Lung microvascular endothelial cell (primary cell): ENCODE measurements at regions not wholly inside any gene's neighbourhood (a gene's known extent, or its start where the extent isn't known, plus 50 kb on each side); places are given as distances from the start of the nearest gene placed in this dataset.
"Not testable (repeated sequence)": the region's sequence is repeated elsewhere in the genome, so short reads cannot be mapped to it uniquely, and the experiment has no call there.

ENCODE experiments used
- DNase-seq, 2 donors: peaks; one replicate each; pipeline versions ENCODE4 v3.0.0 to v3.0.0-alpha.2; 2010; ENCODE audit warnings: low read depth in 2 of 2

DNA sequence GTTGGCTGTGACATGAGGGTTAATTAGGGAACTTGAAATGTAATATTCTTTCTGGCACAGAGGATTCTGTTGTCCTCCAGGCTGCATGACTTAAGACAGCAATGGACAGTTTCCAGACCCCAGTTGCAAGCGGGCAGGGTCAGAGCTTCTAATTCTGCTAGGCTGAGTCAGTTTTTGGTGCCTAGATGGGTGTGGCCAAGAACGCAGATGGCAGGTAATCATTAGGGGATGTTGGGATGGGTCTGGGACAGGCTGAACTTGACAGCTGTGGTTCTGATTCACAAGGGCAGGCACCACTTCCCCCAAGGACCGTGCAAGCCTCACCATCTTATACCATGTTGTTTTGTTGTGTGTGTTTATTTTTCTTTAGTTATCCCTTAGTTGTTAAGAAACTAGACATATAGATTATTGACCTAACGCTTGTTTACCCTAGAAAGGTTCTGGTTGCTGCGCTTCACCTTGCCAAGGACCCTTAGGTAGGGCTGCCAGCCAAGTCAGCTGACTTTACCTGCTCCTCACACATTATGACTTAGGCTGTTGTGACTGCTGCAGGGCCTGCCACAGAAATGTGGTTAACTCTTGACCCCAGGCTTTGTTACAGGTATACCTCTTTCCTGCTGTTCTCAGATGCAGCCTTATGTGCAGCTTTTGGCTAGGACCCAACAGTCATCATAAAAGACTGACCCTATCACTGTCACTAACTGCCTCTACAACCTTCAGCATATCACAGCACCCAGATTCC is 117.7 kb upstream of the KLF12 start:
- DNase-seq: no peak

DNA sequence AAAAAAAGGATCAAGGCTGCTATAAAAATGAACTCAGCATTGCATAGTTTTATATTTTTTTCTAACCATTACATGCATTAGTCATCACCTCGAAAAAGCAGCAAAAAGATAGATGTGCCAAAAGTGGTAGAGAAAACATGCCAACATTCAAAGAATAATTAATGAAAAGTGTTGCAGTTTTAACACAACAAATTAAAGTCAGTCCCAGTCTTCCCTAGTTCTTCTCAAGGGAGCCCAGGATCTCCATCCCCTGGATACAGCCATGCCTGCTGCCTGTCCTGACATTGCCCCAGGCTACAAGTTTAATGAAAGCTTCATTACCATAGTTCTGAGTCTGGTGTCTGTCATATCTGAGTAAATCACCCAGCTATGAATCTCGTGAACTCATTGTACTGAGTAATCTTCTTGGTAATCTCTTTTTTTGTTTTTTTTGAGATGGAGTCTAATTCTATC is 116.6 kb upstream of the KLF12 start:
- no peak for DNase-seq

DNA sequence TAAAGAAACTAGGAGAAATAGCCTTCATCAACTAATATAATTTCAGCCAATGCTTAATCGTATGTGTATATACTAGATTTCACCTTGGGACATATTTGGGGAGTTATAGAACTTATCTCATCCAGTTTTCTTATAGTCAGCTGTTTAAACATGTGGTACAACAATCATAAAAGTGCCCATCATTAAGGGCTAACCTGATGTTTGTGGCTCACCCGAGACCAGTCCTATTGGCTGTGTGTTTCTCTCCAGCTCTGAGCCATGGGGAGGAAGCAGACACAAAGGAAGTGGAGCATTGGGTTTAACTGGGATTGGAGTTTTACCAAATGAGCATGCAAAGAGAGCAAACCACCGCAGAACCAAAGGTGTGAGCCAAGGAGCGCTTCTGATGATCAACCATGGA is 114.3 kb upstream of the KLF12 start:
- DNase-seq: no peak

GRCh38 chr13:74246487-74246886 is 112.3 kb upstream of the KLF12 start:
- no peak for DNase-seq

GRCh38 chr13:74243637-74244526 is 109.7 kb upstream of the KLF12 start:
- peak in 1 of 2 donors; percentile 41 for DNase-seq

- not testable (repeated sequence) for DNase-seq
These were observed 107.1 kb upstream of the KLF12 start for GRCh38 chr13:74241343-74241742.

DNA sequence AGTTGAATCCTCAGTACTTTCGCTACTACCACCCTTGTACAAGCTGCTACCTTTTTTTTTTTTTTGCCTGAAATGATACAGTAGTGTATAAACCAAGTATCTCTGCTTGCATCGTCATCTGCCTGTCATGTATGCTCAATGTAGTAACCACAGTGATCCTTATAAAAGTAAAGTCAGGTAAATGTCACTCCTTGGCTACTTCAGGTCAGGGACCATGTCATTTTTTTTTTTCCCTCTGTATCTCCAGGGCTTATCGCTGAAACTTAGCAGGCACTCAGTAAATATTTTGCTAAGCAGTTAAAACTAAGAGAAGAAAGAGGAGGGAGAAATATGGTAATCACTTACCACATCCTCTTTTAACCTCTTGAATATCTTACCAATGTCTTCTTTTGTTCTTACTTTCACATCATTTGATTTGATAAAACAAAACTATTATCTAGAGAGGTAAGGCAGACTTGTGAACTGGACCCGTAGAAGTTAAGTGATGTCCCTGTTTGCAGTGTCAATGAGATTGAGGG is 96.8 kb upstream of the KLF12 start:
- DNase-seq: no peak

DNA sequence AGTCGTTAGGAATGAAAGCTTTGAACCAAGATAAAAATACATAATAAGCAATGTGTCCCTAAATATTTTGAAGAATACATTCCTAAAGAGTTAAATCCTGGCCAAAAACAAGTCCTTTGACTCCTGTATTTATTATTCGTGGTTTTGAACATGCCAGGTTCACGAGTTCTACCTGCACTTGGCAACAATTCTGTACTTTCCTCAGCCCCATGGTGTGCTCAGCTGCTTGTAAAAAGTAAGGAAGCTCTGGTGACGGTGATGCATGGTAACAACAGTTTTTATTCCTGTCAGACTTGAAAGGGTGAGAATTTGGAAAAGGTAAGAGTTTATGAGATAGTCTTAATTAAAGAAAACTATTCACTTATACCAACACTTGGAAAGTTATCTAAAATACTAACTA is 95.0 kb upstream of the KLF12 start:
- no peak for DNase-seq

DNA sequence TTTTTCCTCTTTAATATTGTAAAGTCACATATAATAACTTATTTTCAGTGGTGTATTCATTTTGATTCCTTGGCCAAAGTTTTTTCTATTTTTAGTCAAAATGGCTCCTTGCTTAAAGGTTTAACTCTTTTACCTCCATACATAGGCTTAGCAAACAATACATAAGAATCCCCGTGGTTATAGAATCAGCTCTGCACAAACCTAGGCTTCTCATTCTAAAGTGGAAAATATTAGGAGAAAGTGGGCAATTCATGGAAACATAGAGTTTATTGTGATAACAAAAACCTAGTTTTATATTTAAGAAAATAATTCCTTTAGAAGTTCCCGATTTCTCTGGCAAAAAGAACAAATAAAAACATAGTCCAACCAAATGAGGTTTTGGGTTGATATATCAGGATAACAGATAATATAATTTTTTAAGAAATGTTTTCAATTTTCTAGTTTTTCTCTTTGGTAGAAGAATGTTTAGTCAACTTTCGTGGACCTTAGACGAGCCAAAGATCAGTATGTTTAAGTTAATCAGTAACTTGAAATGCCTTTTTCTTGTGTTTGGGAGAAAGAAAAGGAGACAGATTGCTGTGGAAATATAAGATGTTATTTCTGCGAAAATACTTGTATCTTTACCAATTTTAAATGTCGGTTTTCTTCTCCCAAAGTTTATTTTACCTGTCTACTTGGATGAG is 93.4 kb upstream of the KLF12 start:
- no peak for DNase-seq

- no peak for DNase-seq
These were observed 92.7 kb upstream of the KLF12 start for GRCh38 chr13:74226791-74227475.

GRCh38 chr13:74221752-74222151 is 87.5 kb upstream of the KLF12 start:
- DNase-seq: no peak

DNA sequence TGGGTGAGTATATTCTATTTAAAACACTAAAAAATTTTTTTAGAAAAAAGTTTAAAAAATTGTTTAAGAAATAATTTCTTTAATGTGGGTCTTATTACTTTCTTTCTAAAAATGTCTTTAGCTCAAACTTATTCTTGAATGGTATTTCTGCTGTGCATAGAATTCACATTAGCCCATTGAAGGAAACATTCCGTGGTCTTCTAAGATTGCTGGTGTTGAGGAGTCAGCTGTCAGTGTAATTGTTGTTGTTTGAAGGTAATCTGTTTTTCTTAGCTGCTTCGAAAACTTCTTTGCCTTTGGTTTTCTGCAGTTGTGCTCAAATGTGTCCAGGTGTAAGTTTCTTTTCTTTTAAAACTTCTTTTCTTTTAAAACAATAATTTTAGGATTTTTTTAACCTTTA is 85.4 kb upstream of the KLF12 start:
- no peak for DNase-seq

- DNase-seq: no peak
These were observed 84.1 kb upstream of the KLF12 start for GRCh38 chr13:74218291-74218690.

DNA sequence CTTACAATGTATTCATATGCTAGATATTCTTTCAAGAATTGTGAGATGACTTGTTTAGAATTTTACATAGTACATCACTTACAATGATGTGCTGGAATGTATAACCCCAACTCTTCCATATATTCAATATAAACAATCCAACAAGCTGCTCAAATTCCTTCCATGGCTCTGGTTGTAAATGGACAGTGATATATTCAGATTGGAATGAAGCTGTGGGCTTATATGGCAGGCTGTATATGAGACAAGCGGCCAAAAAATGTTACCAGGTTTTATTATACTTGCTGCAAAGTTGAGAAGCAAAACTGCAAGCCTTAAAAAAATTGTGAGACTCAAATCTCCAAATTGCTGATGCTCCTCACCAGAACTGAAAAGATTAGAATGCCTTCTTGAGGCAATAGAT is 83.6 kb upstream of the KLF12 start:
- DNase-seq: no peak

DNA sequence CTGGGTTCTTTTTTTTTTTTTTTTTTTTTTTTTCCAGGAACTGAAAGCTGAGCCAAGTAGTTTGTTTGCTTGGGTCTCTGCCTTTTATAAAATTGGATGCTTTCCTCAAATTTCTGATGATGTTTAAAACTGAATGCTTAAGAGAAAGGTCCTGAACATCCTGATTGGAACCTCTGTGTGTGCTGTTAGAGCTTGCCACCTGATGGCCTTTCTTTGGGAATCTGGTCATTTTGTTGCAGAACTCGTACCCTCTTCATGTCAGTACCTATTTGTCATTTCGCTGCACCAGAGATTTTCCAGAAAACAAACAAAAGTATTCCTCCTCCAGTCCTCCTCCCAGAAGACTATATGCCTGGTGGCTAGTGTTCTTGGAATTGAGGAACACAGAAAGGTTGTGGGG is 81.2 kb upstream of the KLF12 start:
- DNase-seq: no peak

DNA sequence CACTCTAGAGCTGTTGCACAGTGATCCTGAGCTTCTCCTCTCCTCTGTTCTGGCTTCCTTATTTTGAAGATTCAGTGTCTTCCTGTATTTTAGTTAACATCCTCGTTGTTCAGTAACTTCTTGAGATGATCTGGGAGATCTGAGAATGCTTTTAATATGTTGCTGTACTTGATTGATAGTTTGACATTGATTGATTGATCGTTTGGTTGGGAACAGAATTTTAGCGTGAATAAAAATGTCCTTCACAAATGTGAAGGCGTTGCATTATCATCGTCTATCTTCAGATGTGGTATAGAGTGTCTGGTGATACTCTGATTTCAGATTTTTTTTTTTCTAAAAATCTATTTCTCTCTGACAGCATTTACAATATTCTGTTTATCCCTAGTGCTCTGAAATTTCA is 80.1 kb upstream of the KLF12 start:
- DNase-seq: no peak

- DNase-seq: peak; percentile 2 to 41
These were observed 76.6 kb upstream of the KLF12 start for GRCh38 chr13:74210693-74211393.

DNA sequence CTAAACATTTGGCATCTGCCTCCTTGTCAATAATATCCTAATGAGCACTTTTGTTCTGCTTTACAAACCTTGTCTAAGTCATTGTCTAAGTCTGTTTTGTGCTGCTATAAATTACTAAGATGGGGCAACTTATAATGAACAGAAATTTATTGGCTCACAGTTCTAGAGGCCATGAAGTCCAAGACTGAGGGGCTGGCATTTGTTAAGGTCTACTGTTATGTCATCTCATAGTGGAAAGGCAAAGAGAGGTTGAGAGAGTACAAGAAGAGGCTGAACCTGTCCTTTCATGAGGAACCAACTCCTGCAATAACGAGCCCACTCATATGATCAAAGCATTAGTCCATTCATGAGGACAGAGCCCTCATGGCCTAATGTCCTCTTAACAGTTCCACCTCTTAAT is 72.7 kb upstream of the KLF12 start:
- no peak for DNase-seq

DNA sequence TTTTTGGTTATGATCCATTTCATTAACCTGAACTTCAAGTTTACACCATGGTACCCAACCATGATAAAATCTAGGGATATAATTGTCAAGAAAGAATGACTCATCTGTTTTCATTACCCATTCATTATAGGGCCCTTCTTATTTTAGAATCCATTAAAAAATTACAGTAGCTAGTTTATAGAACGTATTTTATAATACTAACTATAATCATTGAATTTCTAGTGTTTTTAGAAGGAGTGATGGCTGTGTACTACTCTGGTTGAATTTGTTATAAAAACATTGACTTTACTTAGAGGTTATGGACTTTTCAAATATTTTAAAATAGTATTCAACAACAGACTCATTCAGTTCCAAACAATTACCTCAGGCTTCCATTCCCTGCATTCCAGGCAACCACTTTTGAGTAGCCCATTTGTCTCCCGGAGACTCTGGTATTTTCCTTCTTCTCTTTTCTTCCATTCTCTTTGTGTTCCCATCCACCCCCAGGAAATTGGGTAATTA is 71.9 kb upstream of the KLF12 start:
- DNase-seq: no peak

GRCh38 chr13:74205313-74205690 is 71.1 kb upstream of the KLF12 start:
- no peak for DNase-seq
